ENCODE measurements at regions not wholly inside any gene's neighbourhood (a gene's known extent, or its start where the extent isn't known, plus 50 kb on each side); places are given as distances from the start of the nearest gene placed in this dataset.

GRCh38 chr15:79492065-79492464 is 59.9 kb downstream of the MINAR1 start:
- peaks cover 40% of the 10 kb centered on the region for H3K27me3 ChIP-seq (ENCODE audit: low read depth)
- DNase-seq: no peak
- TF ChIP-seq CTCF (IDR thresholded peaks at IDR 0.05; ENCODE audit: borderline replicate concordance): no peak
- no peaks in the 10 kb centered on the region for H3K36me3 ChIP-seq
- no peak overlapping the region for H3K4me3 ChIP-seq
- intact Hi-C loops (cut with micrococcal nuclease): no loop called here
- H3K9me3 ChIP-seq (replicated peaks): no peaks in the 10 kb centered on the region
- no peak overlapping the region for H3K27ac ChIP-seq (replicated peaks)
- H3K4me1 ChIP-seq: no peaks in the 10 kb centered on the region

- DNase-seq: no peak
Observed at GRCh38 chr15:79494384-79494909, 62.3 kb downstream of the MINAR1 start.

GRCh38 chr15:79494963-79495755 is 63.0 kb downstream of the MINAR1 start:
- Histone ChIP-seq H3K27ac (replicated peaks) (no peak overlapping the region), H3K4me1 (no peaks in the 10 kb centered on the region), H3K27me3 (ENCODE audit: low read depth) (peaks cover 67% of the 10 kb centered on the region), H3K4me3 (no peak overlapping the region), H3K36me3 (no peaks in the 10 kb centered on the region), H3K9me3 (replicated peaks) (no peaks in the 10 kb centered on the region)
- intact Hi-C loops (cut with micrococcal nuclease): no loop called here
- DNase-seq: no peak
- TF ChIP-seq CTCF (IDR thresholded peaks at IDR 0.05; ENCODE audit: borderline replicate concordance): no peak

More at GRCh38 chr15:79494384-79494909, 62.3 kb downstream of the MINAR1 start:
- Histone ChIP-seq H3K4me3 (no peak overlapping the region), H3K27ac (replicated peaks) (no peak overlapping the region), H3K4me1 (no peaks in the 10 kb centered on the region), H3K9me3 (replicated peaks) (no peaks in the 10 kb centered on the region), H3K27me3 (ENCODE audit: low read depth) (peaks cover 63% of the 10 kb centered on the region), H3K36me3 (no peaks in the 10 kb centered on the region)
- no peak for TF ChIP-seq CTCF (IDR thresholded peaks at IDR 0.05; ENCODE audit: borderline replicate concordance)
- intact Hi-C loops (cut with micrococcal nuclease): no loop called here

- peaks cover 67% of the 10 kb centered on the region for H3K27me3 ChIP-seq (ENCODE audit: low read depth)
- H3K9me3 ChIP-seq (replicated peaks): no peaks in the 10 kb centered on the region
- no peak overlapping the region for H3K4me3 ChIP-seq
- no peak for TF ChIP-seq CTCF (IDR thresholded peaks at IDR 0.05; ENCODE audit: borderline replicate concordance)
- DNase-seq: no peak
- no peak overlapping the region for H3K27ac ChIP-seq (replicated peaks)
- no peaks in the 10 kb centered on the region for H3K36me3 ChIP-seq
- no peaks in the 10 kb centered on the region for H3K4me1 ChIP-seq
- intact Hi-C loops (cut with micrococcal nuclease): no loop called here
Observed at GRCh38 chr15:79495775-79496174, 63.6 kb downstream of the MINAR1 start.

- Histone ChIP-seq H3K9me3 (replicated peaks) (no peaks in the 10 kb centered on the region), H3K4me3 (no peak overlapping the region), H3K36me3 (no peaks in the 10 kb centered on the region), H3K27me3 (ENCODE audit: low read depth) (peaks cover 65% of the 10 kb centered on the region), H3K27ac (replicated peaks) (no peak overlapping the region), H3K4me1 (no peaks in the 10 kb centered on the region)
- no peak for DNase-seq
- intact Hi-C loops (cut with micrococcal nuclease): no loop called here
- no peak for TF ChIP-seq CTCF (IDR thresholded peaks at IDR 0.05; ENCODE audit: borderline replicate concordance)
Observed at GRCh38 chr15:79496838-79497237, 64.7 kb downstream of the MINAR1 start.
